Upper lobe of left lung (tissue), 4 donors: ENCODE measurements at regions not wholly inside any gene's neighbourhood (a gene's known extent, or its start where the extent isn't known, plus 50 kb on each side); places are given as distances from the start of the nearest gene placed in this dataset.

ENCODE experiments used
- CTCF ChIP-seq, 6 experiments: fragments of 450-650 bp in 4 of 6; fragments of 200-600 bp in 2 of 6; sonication (generic) in 2 of 6; IDR thresholded peaks; one replicate each; pipeline ENCODE4 v1.5.1; 2016 to 2019; ENCODE audit warnings: antibody characterized with exemption in 6 of 6
- EP300 ChIP-seq, 4 donors: sonication (generic); formaldehyde crosslinking; IDR thresholded peaks; one replicate each; pipeline ENCODE4 v1.5.1; 2017; ENCODE audit warnings: antibody characterized with exemption in 4 of 4, control low read depth in 2 of 4
- POLR2A ChIP-seq, 4 donors: fragments of 450-650 bp; IDR thresholded peaks; one replicate each; pipeline ENCODE4 v1.5.1; 2016 to 2017; ENCODE audit warnings: antibody characterized with exemption in 4 of 4, mild to moderate bottlenecking in 2 of 4
- POLR2AphosphoS5 ChIP-seq, 2 donors: sonication (generic); formaldehyde crosslinking; IDR thresholded peaks; one replicate each; pipeline ENCODE4 v1.5.1; 2017; ENCODE audit warnings: antibody characterized with exemption in 2 of 2

DNA sequence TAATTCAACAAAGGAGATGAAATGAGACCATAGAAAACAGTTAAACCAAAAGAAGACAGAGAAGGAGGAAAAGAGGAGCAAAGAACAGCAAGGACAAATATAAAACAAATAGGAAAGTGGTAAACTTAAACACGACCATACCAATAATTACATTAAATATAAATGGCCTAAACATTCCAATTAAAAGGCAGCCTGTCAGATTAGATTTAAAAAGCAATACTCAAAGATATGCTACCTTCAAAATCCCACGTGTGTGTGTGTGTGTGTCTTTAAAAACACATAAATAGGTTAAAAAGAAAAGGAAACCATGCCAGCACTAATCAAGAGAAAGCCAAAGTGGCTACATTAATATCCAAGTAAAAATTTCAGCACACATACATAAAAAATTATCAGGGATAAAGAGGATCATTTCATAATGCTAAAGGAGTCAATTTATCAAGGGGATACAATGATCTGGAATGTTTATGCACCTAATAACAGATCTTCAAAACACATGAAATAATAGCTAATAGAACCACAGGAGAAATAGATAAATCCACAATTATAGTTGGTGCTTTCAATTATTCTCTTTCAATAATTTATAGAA, 355.7 kb upstream of the POU3F1 start:
- no peak for TF ChIP-seq CTCF (IDR thresholded peaks at IDR 0.05)
- TF ChIP-seq POLR2A (IDR thresholded peaks at IDR 0.05), result no peak
- TF ChIP-seq POLR2AphosphoS5 (IDR thresholded peaks at IDR 0.05), result no peak
- TF ChIP-seq EP300 (IDR thresholded peaks at IDR 0.05), result no peak
